HG03571 (cell line): ENCODE measurements at regions not wholly inside any gene's neighbourhood (a gene's known extent, or its start where the extent isn't known, plus 50 kb on each side); places are given as distances from the start of the nearest gene placed in this dataset.
"Not testable (repeated sequence)": the region's sequence is repeated elsewhere in the genome, so short reads cannot be mapped to it uniquely, and the experiment has no call there.

Experiments used
- ATAC-seq: cut with Tn5 transposase; IDR thresholded peaks from one replicate; pipeline ENCODE4 v1.9.1; 2021; ENCODE audit not compliant: unreplicated experiment

GRCh38 chr18:42306594-42306980 is 351.6 kb downstream of the PIK3C3 start:
- ATAC-seq, result no peak

GRCh38 chr18:42310956-42311355 is 355.9 kb downstream of the PIK3C3 start:
- ATAC-seq, result no peak

- ATAC-seq, result no peak
Measured at GRCh38 chr18:42326752-42327151, 371.7 kb downstream of the PIK3C3 start.

- ATAC-seq, result no peak
Measured at GRCh38 chr18:42328931-42329330, 373.9 kb downstream of the PIK3C3 start.

GRCh38 chr18:42330296-42330695 is 375.3 kb downstream of the PIK3C3 start:
- ATAC-seq, result no peak

GRCh38 chr18:42333558-42333957 is 378.5 kb downstream of the PIK3C3 start:
- no peak for ATAC-seq

GRCh38 chr18:42334931-42335330 is 379.9 kb downstream of the PIK3C3 start:
- no peak for ATAC-seq

GRCh38 chr18:42336139-42336538 is 381.1 kb downstream of the PIK3C3 start:
- ATAC-seq, result no peak

- ATAC-seq, result not testable (repeated sequence)
Measured at GRCh38 chr18:42337337-42337736, 382.3 kb downstream of the PIK3C3 start.

GRCh38 chr18:42338683-42339082 is 383.6 kb downstream of the PIK3C3 start:
- no peak for ATAC-seq

- ATAC-seq, result no peak
Measured at GRCh38 chr18:42339372-42339771, 384.3 kb downstream of the PIK3C3 start.

GRCh38 chr18:42340423-42341009 is 385.5 kb downstream of the PIK3C3 start:
- no peak for ATAC-seq

GRCh38 chr18:42341423-42341822 is 386.4 kb downstream of the PIK3C3 start:
- ATAC-seq, result no peak

- no peak for ATAC-seq
Measured at GRCh38 chr18:42348722-42349121, 393.7 kb downstream of the PIK3C3 start.

GRCh38 chr18:42351455-42351854 is 396.4 kb downstream of the PIK3C3 start:
- ATAC-seq, result no peak

- ATAC-seq, result no peak
Measured at GRCh38 chr18:42360716-42361115, 405.7 kb downstream of the PIK3C3 start.

GRCh38 chr18:42363446-42364441 is 408.7 kb downstream of the PIK3C3 start:
- ATAC-seq, result no peak

- no peak for ATAC-seq
Measured at GRCh38 chr18:42364766-42365165, 409.7 kb downstream of the PIK3C3 start.

- no peak for ATAC-seq
Measured at GRCh38 chr18:42365591-42365990, 410.6 kb downstream of the PIK3C3 start.

GRCh38 chr18:42373584-42373983 is 418.6 kb downstream of the PIK3C3 start:
- ATAC-seq, result no peak

GRCh38 chr18:42374961-42375360 is 419.9 kb downstream of the PIK3C3 start:
- no peak for ATAC-seq

GRCh38 chr18:42378854-42379253 is 423.8 kb downstream of the PIK3C3 start:
- ATAC-seq, result not testable (repeated sequence)
